GM21717 (cell line): ENCODE measurements at regions not wholly inside any gene's neighbourhood (a gene's known extent, or its start where the extent isn't known, plus 50 kb on each side); places are given as distances from the start of the nearest gene placed in this dataset.
"Not testable (repeated sequence)": the region's sequence is repeated elsewhere in the genome, so short reads cannot be mapped to it uniquely, and the experiment has no call there.

Experiments used
- ATAC-seq: cut with Tn5 transposase; IDR thresholded peaks from one replicate; pipeline ENCODE4 v1.9.1; 2021; ENCODE audit warnings: mild to moderate bottlenecking, moderate library complexity; ENCODE audit not compliant: unreplicated experiment

DNA sequence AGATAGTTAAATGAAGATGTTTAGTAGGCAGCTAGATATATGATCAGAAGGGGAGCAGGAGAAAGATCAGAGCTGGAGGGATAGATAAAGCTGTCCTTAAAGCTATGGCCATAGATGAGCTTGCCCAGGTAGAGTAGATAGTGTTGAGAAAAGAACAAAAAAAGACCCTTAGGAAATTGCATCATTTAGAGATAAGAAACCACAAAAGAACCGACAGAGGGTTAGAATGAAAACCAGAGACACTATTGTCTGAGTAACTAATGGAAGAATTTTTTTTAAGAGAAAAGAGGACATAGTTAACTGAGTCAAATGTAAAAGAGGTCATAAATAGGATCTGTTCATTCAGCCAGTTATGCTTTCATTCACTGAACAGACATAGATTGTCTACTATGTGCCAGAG is 101.8 kb downstream of the TNFAIP3 start:
- no peak for ATAC-seq

DNA sequence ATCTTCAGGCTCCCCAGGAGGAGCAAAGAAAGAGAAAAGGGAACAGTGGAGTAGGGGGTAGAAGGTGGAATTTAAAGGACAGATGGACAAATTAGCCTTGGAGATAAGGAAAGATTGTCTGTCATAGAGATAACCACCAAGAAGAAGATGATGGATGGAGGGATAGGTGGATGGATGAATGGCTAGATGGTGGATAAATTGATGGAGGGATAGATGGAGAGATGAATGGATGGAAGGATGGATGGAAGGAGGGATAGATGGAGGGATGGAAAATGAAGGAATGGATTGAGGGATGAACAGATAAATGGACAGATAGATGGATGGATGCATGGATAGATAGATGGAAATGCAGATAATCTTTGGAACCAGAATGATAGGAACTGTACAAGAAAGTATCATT is 102.8 kb downstream of the TNFAIP3 start:
- no peak for ATAC-seq

DNA sequence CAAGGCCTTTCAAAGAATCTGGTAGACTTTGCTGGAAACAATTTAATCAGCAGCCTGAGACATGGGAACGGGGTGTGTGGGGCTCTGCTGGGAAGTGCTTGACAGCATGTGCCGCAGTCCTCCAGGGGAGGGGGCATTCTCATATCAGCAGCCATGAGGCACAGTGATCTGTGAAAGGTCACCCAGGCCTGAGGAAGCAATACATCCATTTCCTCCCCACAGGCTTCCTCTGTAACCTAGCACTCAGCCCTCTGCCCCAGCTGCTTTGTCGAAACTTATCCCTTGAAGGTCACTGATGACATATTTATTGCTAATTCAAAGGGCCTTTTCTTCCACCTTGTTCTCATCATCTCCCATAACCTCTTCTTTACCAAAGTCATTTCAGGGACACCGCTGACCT is 103.3 kb downstream of the TNFAIP3 start:
- ATAC-seq, result no peak

DNA sequence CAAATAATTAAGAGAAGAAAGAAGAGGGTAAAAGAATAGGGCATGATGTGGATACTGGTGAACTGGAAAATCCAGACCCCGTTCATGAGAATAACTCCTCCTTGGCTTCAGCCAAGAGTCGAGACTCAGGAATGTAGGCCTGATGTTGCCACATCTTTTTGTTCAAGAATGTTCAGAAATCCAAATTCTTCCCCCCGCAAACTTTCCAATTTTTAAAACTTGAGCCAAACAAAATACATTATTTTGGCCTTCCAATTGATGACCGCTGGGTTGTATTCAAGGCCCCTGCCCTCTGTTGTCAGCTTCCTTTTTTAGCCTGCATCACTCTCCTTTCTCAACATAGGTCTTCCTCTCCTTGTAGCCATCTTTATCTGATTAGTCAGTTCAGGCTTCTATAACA is 106.1 kb downstream of the TNFAIP3 start:
- ATAC-seq, result no peak

- ATAC-seq, result no peak
Observed at GRCh38 chr6:137975188-137975940, 108.3 kb downstream of the TNFAIP3 start.

GRCh38 chr6:137976430-137976829 is 109.4 kb downstream of the TNFAIP3 start:
- no peak for ATAC-seq

- ATAC-seq, result no peak
Observed at GRCh38 chr6:137977206-137977605, 110.1 kb downstream of the TNFAIP3 start.

DNA sequence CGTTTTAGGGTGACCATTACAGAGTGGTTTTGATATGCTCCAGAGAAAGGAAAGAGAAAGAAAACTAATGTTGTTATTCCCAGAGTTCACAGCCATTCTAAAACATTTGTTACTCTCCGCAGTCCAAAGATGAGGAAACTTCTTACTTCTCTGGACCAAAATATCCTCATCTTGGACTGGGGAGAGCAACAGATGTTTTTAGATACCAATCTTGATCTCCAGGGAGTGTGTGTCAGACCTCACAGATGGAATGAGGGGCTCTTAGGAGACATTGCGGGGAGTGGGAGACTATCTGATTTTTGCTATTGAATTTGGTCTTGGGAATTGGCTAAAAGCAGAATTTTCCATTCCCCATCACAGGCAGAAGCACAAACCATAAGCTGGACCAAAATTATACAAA is 110.8 kb downstream of the TNFAIP3 start:
- ATAC-seq, result no peak

DNA sequence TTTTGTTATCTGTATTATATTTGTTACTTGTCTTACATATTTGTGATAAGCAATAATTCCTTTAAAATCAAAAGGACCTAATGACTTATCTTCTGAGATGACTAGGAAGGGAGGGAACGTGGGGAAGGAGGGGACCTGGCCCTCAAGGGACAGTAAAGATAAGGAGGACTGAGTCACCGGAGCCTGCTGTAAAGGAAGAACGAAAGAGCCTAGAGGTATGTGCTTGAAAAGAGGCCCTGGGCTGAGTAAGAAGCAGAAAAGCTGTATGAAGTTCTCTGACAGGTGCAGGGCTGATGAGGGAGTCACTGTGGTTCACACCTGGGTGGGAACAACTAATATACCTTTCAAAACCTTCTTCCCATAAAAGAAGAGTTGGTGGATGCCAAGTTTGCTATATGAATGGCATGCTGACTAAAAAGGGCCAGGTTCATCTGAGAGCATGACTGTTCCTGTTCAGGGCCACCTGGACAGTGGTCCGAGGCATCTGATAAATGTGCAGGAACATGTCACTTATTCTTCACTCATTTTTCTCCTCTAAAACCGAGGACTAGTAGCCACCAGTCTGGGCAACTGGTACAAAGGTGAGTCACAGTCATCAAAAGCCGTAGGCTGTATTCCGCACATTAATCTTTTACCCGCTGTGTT is 111.3 kb downstream of the TNFAIP3 start:
- ATAC-seq, result peak; percentile 61

DNA sequence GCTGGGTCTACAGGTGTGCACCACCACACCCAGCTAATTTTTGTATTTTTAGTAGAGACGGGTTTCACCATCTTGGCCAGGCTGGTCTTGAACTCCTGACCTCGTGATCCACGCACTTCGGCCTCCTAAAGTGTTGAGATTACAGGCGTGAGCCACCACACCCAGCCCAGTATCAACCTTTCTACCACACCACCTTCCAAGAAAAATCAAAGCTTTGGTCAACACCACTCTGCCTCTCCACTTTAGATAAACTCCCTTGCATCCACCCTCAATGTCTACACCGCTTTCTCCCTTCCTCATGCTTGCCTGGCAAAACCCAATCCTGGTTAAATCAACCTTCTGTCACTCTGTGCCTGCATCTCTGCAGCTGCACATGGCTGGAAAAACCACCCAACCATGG is 112.2 kb downstream of the TNFAIP3 start:
- ATAC-seq, result not testable (repeated sequence)

GRCh38 chr6:137980777-137981176 is 113.7 kb downstream of the TNFAIP3 start:
- no peak for ATAC-seq

- ATAC-seq, result no peak
Observed at GRCh38 chr6:137981758-137982157, 114.7 kb downstream of the TNFAIP3 start.

- no peak for ATAC-seq
Observed at GRCh38 chr6:137982418-137983189, 115.5 kb downstream of the TNFAIP3 start.

DNA sequence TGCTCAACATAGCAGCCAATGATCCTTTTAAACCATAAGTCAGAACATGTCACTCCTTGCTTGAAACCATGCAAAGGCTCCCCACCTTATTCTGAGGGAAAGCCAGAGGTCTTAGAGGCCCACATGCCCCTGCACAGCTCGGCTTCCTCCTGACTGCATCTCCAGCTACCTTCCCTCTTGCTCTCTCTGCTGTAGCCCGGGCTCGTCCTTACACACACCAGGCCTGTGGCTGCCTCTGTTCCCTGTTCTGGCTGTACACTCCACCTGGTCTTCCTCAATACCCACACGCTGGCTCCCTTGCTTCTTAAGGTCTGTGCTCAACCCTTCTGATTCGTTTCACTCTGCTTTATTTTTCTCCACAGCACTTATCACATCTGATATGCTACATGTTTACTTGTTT is 116.2 kb downstream of the TNFAIP3 start:
- no peak for ATAC-seq

DNA sequence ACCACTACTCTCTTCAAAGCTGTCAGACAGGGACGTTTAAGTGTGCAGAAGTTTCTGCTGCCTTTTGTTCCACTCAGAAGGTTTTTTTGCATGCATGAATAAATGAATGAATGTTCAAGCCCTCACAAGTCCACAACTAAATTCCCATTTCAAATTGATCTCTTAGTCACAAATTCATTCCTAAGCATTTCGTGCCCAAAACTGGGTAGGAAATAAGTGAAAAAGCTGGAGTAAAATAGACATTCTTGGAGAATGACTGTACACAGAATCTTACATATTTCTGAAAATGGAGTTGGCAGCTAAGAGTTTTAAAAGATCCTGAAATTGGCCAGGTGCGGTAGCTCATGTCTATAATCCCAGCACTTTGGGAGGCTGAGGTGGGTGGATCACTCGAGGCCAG is 117.6 kb downstream of the PERP start:
- no peak for ATAC-seq

DNA sequence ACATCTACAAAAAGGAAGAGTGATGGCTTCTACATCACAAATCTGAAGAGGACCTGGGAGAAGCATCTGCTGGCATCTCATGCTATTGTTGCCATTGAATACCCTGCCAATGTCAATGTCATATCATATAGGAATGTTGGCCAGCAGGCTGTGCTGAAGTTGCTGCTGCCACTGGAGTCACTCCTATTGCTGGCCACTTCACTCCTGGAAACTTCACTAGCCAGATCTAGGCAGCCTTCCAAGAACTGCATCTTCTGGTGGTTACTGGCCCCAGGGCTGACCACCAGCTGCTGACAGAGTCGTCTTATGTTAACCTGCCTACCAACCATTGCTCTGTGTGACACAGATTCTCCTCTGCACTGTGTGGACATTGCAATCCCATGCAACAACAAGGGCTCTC is 111.8 kb downstream of the PERP start:
- ATAC-seq, result no peak

GRCh38 chr6:137998461-137999019 is 108.7 kb downstream of the PERP start:
- ATAC-seq, result no peak

DNA sequence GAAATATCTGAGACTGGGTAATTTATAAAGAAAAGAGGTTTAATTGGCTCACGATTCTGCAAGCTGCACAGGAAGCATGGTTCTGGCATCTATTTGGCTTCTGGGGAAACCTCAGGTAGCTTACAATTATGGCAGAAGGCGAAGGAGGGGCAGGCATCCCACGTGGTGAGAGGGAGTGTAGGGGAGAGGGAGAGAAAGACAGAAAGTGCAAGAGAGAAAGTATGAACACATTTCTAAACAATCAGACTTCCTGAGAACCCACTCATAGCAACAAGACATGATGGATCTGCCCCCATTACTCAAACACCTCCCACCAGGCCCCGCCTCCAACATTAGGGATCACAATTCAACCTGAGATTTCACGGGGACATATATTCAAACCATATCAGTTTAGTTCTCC is 107.4 kb downstream of the PERP start:
- ATAC-seq, result no peak

GRCh38 chr6:138000941-138001340 is 106.3 kb downstream of the PERP start:
- no peak for ATAC-seq

DNA sequence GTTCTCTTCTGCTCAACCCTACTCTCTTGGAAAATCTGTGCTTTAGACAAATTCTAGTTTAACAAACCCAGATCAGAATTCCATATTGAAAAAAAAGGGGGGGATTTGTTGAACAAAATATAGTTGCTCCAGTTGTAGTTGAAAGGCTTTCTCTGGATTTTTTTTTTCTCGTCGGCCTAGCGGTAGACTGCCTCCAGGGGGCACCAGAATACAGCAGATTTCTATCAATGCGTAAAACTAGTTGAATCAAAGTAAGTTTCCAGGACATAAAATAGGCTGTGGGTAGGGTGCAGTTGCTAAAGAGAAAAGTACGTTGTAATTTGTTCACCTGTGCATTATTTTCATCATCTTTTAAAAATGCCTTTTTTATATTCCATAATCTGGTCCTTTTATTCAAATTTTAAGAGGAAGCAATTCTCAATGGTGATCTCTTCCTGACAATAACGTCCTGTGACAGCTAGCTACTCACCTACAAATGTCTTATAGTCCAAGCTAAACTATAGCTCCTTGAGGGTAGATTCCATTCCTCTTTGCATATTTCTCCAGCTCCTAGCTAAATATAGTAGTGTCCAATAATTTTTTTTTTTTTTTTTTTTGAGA is 105.4 kb downstream of the PERP start:
- ATAC-seq, result no peak
